ENCODE measurements at regions not wholly inside any gene's neighbourhood (a gene's known extent, or its start where the extent isn't known, plus 50 kb on each side); places are given as distances from the start of the nearest gene placed in this dataset.

GRCh38 chr5:57889558-57889957 lies 406.9 kb upstream of the ACTBL2 start:
- TF ChIP-seq CTCF (IDR thresholded peaks at IDR 0.05; ENCODE audit: borderline replicate concordance, extremely low read depth, low read length, poor library complexity, severe bottlenecking), result no peak
- TF ChIP-seq EZH2 (IDR thresholded peaks at IDR 0.05; ENCODE audit: borderline replicate concordance, low read depth, low read length, severe bottlenecking), result no peak
